DND-41 (cell line): ENCODE measurements at regions not wholly inside any gene's neighbourhood (a gene's known extent, or its start where the extent isn't known, plus 50 kb on each side); places are given as distances from the start of the nearest gene placed in this dataset.

Experiments
- CTCF ChIP-seq: IDR thresholded peaks from 2 replicates; pipeline ENCODE4 v1.5.1; 2012; ENCODE audit warnings: borderline replicate concordance, low read length, moderate library complexity, mild to moderate bottlenecking; ENCODE audit not compliant: poor library complexity, severe bottlenecking; ENCODE audit errors: extremely low read depth
- EZH2 ChIP-seq: IDR thresholded peaks from 3 replicates; pipeline ENCODE4 v1.6.1; 2012; ENCODE audit warnings: borderline replicate concordance, low read depth, mild to moderate bottlenecking, moderate library complexity, low read length, inconsistent platforms; ENCODE audit not compliant: severe bottlenecking

- TF ChIP-seq CTCF = no peak
- no peak for TF ChIP-seq EZH2
Observed at GRCh38 chr4:149980121-149980682, 98.0 kb upstream of the DCLK2 start.
